Ammon's horn (tissue), 1 donor: ENCODE measurements at regions not wholly inside any gene's neighbourhood (a gene's known extent, or its start where the extent isn't known, plus 50 kb on each side); places are given as distances from the start of the nearest gene placed in this dataset.

ENCODE experiments used
- DNase-seq: peaks from one replicate; pipeline ENCODE4 v3.0.0-alpha.2; 2016; ENCODE audit warnings: low spot score

DNA sequence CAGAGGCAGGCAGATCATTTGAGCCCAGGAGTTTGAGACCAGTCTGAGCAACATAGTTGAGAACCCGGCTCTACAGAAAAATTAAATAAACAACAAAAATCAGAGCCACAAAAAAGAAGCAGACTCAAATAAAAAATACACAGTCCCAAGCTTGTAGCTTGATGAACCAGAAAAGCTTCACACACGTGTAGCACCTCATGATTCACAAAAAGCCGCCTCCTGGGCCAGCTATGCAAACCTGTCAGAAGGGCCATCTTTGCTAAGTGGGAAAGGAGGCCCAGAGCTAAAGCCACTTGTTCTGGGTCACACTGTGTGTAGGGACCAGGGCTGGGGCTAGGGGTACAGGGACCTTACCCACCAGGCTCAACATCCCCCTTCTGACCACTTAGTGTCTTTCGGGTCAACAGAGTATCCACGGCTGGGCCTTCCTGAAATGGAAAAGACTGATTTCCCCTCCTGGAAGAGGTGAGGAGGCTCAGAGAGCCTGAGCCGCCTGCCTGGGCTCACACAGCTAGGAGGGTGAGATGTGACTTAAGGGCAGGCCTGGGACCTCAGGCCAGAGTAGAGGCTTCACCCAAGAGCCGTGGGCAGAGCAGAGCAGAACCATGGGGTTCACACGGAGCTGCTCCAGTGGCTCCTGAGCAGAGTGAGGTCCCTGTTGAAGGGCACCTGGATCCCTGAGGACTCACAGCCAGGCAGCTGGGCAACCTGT, 269.6 kb downstream of the PARN start:
- no peak for DNase-seq

DNA sequence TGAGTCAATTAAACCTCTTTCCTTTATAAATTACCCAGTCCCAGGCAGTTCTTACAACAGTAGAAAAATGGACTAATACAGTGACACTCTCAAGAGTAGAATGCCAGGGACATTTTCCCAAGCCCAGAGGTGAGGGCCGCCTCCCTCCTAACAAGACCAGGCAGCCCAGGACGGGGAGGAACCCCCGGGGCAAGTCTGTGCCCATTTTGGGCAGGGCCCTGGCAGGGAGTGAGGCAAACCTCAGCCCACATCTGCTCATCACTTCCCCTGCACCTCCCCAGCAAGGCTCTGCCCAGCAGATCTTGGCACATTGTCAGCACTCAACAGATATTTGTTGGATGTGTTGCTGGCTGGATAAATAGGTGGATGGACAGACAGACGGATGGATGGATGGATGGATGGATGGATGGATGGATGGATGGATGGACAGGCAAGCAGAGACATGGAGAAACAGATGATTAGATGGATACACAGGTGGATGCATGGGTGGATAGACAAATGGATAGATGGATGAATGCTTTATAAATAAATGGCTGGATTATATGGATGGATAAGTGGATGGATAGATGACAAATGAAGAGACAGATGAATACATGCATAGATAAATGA, 271.3 kb downstream of the PARN start:
- DNase-seq = no peak

DNA sequence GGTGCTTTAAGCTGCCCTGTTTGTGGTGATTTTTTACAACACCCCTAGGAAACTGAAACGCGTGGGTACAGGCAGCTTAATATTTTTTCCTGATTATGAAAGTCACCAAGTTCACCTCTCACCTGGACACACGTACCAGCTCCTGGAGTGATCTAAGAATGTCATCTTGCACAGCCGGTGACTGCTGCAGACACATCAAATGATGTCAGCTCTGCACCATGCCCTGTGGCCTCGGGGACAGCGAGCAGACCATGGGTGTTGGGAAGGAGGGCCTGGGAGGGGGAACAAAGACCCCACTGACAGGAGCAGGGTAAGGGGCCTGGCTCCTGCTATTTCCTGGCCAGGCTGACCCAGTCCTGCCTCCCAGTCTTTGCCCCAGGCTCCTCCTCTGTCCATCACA, 272.7 kb downstream of the PARN start:
- no peak for DNase-seq

DNA sequence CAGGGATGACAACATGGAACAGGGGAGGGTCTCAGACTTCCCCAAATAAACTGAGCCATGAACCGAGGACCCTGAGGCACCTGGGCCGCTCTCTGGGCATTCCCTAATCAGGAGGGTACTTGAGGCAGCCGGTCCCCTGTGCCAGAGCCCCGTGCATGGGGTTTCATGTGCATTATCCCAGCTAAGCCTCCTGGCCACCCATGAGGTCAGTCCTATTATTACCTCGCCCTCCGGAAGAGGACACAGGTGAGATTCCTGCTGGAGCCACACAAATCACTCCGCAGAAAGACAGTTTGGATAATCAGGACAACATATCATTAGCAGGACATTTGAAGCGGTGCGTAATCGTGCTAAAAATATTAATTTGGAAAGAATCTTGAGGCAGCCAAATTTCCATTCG, 274.0 kb downstream of the PARN start:
- DNase-seq = no peak

- DNase-seq = peak; percentile 59
These were observed 275.3 kb downstream of the PARN start for GRCh38 chr16:14354561-14355351.

- DNase-seq = no peak
These were observed 276.7 kb downstream of the PARN start for GRCh38 chr16:14353340-14353739.

DNA sequence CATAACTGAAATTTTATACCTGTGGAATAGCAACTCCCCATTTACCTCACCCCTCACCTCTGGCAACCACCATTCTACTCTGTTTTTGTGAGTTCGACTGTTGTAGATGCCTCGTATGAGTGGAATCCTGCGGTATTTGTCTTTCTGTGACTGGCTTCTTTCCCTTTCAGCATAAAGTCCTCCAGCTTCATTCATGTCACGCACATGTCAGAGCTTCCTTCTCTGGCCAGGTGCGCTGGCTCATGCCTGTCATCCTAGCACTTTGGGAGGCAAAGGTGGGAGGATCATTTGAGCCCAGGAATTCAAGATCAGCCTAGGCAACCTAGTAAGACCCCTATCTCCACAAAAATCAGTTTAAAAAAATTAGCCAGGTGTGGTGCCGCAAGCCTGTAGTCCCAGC, 278.4 kb downstream of the PARN start:
- no peak for DNase-seq

DNA sequence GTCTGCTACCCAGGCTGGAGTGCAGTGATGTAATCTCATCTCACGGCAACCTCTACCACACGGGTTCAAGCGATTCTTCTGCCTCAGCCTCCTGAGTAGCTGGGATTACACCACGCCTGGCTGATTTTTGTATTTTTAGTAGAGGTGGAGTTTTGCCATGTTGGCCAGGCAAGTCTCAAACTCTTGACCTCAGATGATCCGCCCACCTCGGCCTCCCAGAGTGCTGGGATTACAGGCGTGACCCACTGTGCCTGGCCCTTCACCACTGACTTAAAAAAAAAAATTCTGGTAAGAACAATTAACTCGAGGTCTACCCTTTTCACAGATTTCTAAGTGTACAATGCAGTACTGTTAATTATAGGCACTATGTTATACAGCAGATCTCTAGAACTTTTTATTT, 279.4 kb downstream of the PARN start:
- no peak for DNase-seq

GRCh38 chr16:14350081-14350480, 279.0 kb downstream of the MRTFB start:
- DNase-seq = no peak

DNA sequence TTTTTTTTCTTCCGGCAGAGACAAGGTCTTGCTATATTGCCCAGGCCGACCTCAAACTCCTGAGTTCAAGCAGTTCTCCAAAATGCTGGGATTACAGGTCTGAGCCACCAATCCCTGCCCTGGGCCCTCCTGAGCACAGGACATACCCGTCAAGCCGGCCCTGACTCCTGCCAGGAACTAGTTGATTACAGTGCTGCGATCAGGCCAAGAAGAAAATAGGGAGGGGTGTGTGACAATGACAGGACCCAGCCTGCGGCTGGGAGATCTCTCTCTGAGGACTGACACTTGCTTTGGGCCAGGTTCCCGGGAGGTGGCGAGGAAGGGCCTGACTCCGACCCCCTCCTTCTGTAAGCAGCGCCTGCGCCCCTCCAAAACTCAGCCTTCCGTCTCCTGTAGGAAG, 276.6 kb downstream of the MRTFB start:
- no peak for DNase-seq

- no peak for DNase-seq
These were observed 275.4 kb downstream of the MRTFB start for GRCh38 chr16:14346278-14347142.

DNA sequence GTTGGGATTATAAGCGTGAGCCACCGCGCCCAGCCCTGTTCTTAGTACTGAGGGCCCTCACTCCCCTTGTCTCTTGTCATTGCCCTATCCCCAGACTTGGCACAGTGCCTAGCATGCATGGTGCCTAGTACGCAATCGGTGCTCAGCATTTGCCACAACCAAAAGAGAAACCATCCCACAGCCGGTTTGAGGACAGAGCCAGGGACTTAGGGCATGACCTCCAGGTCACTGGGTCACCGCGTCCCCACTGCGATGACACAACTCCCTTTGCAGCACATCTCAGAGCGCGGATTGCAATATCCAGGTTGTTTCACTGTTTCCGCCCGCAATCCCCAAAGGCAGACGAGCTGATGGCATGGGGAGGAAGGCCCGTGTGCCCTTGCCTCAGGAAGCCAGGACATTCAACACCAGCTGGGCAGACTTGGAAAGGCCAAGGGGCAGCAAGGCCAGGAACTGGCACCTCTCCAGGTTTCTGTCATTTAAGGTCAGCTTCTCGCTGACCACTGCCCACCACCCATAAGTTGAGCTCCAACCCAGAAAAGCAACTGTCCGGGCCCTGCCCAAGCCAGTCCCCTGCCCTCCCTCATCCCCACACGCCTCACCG, 274.5 kb downstream of the MRTFB start:
- DNase-seq = no peak

DNA sequence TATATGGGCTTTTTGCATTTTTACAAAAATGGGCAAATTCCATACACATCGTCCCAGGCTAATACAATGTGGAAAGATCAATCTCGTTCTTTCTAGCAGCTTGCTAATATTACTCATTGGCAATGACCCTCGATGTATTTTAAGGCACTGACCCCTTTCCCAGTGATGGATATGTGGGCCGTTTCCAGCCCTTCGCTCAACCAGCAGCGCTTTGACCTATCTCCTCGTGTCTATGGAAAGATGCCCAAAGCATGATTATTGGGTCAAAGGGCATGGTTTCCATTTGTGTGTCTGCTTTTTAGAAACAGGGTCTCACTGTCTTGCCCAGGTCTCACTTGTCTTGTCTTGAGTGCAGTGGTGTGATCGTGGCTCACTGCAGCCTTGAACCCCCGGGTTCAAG, 273.8 kb downstream of the MRTFB start:
- no peak for DNase-seq

GRCh38 chr16:14344292-14344691, 273.2 kb downstream of the MRTFB start:
- peak; percentile 32 for DNase-seq

GRCh38 chr16:14341324-14342225, 270.5 kb downstream of the MRTFB start:
- DNase-seq = no peak

GRCh38 chr16:14339694-14340093, 268.6 kb downstream of the MRTFB start:
- DNase-seq = no peak

DNA sequence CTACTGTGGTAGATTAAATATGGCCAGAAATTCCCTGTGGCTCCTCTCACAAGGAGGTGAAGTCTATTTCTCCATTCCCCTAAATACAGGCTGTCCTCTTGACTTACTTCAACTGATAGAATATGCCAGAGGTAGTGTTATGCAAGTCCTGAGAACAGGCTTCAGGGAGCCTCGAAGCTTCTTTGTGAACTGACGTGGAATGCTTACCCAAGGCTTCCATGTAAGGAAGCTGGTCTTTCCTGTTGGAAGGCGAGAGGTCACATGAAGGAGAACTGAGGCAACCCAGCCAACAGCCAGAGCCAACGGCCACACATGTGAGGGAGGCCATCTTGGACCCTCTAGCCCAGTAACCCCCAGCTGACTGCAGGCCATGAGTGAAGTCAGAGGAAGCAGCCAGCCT, 267.9 kb downstream of the MRTFB start:
- DNase-seq = no peak

DNA sequence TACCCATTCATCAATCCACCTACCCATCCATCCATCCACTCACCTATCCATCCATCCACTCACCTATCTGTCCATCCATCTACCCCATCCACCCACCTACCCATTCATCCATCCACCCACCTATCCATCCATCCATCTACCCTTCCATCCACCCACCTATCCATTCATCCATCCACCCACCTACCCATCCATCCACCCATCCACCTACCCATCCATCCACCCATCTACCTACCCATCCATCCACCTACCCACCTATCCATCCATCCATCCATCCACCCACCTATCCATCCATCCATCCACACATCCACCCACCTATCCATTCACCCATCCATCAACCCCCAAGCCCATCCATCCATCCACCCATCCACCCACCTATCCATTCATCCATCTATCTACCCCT, 267.1 kb downstream of the MRTFB start:
- DNase-seq = no peak

DNA sequence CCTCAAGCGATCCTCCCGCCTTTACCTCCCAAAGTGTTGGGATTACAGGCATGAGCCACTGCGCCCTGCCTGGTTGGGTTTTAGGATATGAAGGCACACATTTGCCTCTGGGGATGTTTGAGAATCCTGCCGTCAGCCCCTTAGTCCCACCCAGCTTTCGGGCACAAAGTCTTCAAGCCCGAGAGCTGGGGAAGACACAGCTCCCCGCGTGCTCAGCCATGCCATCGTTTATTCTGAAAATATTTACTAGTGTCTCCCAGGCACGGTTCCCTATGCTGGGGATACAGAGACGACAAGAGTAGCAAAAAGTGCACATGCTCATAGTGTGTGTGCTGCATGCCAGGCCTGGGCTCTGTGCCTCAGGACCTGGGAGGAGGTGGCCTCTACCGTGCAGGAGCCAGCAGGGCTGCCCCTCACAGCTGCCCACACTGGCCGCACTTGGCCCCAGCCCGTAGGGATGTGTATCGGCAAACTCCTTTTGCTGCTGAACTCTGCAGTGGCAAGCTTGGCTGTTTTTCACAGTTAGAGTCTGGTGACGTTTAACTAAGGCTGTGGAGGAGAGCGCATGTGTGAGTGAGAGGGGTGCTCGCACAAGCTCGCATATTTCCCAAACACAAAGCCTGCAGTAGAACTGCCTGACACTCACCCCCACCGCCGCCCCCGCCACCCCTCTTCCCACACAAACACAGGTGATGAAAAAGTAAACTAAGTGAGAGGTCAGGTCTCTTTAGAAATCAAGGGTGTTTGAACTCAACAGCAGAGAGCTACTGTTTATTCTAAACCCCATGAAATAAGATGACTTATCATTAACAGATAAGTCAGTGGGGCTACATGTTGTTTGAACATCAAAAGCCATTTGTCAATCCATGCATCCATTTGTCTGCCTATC, 266.4 kb downstream of the MRTFB start:
- peak; percentile 24 for DNase-seq

DNA sequence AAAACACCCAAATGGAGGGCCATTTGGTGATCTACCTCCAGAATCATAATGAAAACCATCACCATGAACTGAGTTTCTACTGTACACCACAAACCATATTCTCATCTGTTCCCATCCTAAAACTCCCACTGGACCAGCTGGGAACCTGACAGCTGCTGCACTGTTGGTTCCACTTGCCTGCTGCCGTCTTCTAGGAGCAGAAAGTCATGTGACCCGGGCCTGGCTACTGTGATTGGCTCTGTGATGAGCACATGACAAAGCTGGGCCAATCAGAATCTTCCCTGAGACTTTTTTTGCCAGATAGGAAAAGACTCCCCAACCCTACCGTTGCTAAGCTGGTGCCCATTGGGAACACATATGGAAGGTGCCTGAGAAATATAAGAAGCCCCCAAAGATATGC, 264.2 kb downstream of the MRTFB start:
- DNase-seq = no peak
